Gastroesophageal sphincter (tissue), 4 donors: ENCODE measurements at regions not wholly inside any gene's neighbourhood (a gene's known extent, or its start where the extent isn't known, plus 50 kb on each side); places are given as distances from the start of the nearest gene placed in this dataset.
"Not testable (repeated sequence)": the region's sequence is repeated elsewhere in the genome, so short reads cannot be mapped to it uniquely, and the experiment has no call there.

Experiments
- ATAC-seq: fragments of 150-250 bp; one replicate; pipeline ENCODE4 v1.9.1; 2016; ENCODE audit warnings: mild to moderate bottlenecking, moderate library complexity
- H3K27ac ChIP-seq, 4 donors: fragments of 200-600 bp; sonication (generic) in 3 of 4; 1 replicate in 3 of 4; 2 replicates in 1 of 4; pipeline ENCODE4 v1.5.1; 2016 to 2019
- H3K27me3 ChIP-seq: fragments of 200-600 bp; sonication (generic); one replicate; pipeline ENCODE4 v1.5.1; 2019
- H3K36me3 ChIP-seq, 2 donors: fragments of 200-600 bp; sonication (generic); one replicate each; pipeline ENCODE4 v1.5.1; 2019; ENCODE audit warnings: control low read depth in 1 of 2
- H3K4me1 ChIP-seq, 3 donors: fragments of 200-600 bp; sonication (generic); 1 replicate in 2 of 3; 2 replicates in 1 of 3; pipeline ENCODE4 v1.5.1; 2016 to 2019; ENCODE audit warnings: control low read depth in 2 of 3
- H3K4me3 ChIP-seq, 2 donors: fragments of 200-600 bp; sonication (generic); one replicate each; pipeline ENCODE4 v1.5.1; 2019; ENCODE audit warnings: mild to moderate bottlenecking in 1 of 2, moderate library complexity in 1 of 2
- H3K9me3 ChIP-seq, 3 donors: fragments of 200-600 bp; sonication (generic); one replicate each; pipeline ENCODE4 v1.5.1; 2017 to 2019; ENCODE audit warnings: control low read depth in 2 of 3
- EP300 ChIP-seq: sonication (generic); formaldehyde crosslinking; IDR thresholded peaks from one replicate; pipeline ENCODE4 v1.6.1; 2017; ENCODE audit warnings: antibody characterized with exemption, mild to moderate bottlenecking
- POLR2A ChIP-seq, 2 donors: fragments of 450-650 bp; IDR thresholded peaks; one replicate each; pipeline ENCODE4 v1.6.1; 2017; ENCODE audit warnings: antibody characterized with exemption in 2 of 2, mild to moderate bottlenecking in 2 of 2, moderate library complexity in 1 of 2
- POLR2AphosphoS5 ChIP-seq: sonication (generic); formaldehyde crosslinking; IDR thresholded peaks from one replicate; pipeline ENCODE4 v1.6.1; 2017; ENCODE audit warnings: antibody characterized with exemption
- WGBS, 2 donors: methylation state at CpG; one replicate each; pipeline ENCODE4 v1.1.5; 2018; ENCODE audit warnings: low coverage in 1 of 2; 5-methylcytosine and 5-hydroxymethylcytosine counted together
- TF ChIP-seq, protein P1 (sequence below), 4 experiments: fragments of 200-600 bp in 2 of 4; fragments of 450-650 bp in 2 of 4; sonication (generic) in 1 of 4; IDR thresholded peaks; one replicate each; pipeline ENCODE4 v1.5.1; 2017 to 2019; ENCODE audit warnings: antibody characterized with exemption in 4 of 4, mild to moderate bottlenecking in 2 of 4, moderate library complexity in 2 of 4

GRCh38 chr10:130511766-130512165 lies 375.6 kb downstream of the GLRX3 start:
- no peak for ATAC-seq
- Histone ChIP-seq H3K9me3 (no peaks in the 10 kb centered on the region), H3K27ac (no peak overlapping the region), H3K36me3 (no peaks in the 10 kb centered on the region), H3K27me3 (peaks cover 55% of the 10 kb centered on the region), H3K4me1 (no peaks in the 10 kb centered on the region), H3K4me3 (no peak overlapping the region)
- TF ChIP-seq, protein P1, sequence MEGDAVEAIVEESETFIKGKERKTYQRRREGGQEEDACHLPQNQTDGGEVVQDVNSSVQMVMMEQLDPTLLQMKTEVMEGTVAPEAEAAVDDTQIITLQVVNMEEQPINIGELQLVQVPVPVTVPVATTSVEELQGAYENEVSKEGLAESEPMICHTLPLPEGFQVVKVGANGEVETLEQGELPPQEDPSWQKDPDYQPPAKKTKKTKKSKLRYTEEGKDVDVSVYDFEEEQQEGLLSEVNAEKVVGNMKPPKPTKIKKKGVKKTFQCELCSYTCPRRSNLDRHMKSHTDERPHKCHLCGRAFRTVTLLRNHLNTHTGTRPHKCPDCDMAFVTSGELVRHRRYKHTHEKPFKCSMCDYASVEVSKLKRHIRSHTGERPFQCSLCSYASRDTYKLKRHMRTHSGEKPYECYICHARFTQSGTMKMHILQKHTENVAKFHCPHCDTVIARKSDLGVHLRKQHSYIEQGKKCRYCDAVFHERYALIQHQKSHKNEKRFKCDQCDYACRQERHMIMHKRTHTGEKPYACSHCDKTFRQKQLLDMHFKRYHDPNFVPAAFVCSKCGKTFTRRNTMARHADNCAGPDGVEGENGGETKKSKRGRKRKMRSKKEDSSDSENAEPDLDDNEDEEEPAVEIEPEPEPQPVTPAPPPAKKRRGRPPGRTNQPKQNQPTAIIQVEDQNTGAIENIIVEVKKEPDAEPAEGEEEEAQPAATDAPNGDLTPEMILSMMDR (IDR thresholded peaks at IDR 0.05): no peak
- TF ChIP-seq POLR2A (IDR thresholded peaks at IDR 0.05) (no peak), POLR2AphosphoS5 (no peak), EP300 (no peak)
- 29 to 69% methylated on average over 2 to 8 of the region's 10 CpGs for WGBS, 2 donors

- Histone ChIP-seq H3K27ac (no peak overlapping the region), H3K4me1 (no peaks in the 10 kb centered on the region), H3K4me3 (no peak overlapping the region), H3K9me3 (peaks cover 0 to 4% (median 0%) of the 10 kb centered on the region in 3 donors), H3K36me3 (no peaks in the 10 kb centered on the region), H3K27me3 (peaks cover 56% of the 10 kb centered on the region)
- ATAC-seq: no peak
- TF ChIP-seq, protein P1 (IDR thresholded peaks at IDR 0.05): no peak
- WGBS, 2 donors: no CpG with 5 or more reads among the region's 1 CpG
Observed at GRCh38 chr10:130512936-130513335, 376.7 kb downstream of the GLRX3 start.

DNA sequence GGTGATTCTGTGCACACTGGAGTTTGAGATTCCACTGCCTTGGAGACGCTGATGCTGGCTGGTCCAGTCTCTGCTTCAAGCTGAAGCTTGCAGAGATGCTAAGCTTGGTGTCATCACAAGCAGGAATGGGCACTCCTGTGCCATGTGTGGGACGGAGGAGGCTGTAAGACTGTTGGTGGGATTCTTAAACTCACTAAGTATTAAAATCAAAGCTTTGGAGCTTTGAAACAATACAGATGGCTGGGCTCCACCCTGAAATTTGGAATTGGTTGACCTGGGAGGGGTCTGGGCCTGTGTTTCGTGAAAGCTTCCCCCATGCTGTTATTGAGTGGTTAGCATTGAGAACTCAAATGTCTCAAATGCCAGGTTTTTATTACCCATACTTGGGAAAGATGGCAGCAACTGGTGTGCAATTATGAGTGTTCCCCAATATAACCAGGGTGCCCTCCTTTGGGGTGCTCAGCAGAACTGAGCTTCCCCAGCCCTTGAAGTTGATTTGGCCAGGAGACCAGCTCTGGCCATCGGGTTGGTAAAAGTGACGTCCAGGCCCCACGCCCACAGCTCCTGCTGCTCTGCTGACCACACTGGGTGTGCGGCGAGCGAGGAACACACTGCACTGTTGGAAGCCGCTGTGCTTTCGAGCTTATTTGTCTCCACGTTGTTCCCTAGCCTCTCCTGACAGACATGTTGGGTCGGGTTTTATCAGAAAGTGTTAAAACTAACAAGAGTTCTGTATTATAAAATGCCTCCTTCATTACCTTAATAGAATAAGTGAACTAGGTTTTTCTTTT lies 377.7 kb downstream of the GLRX3 start:
- 58 to 74% methylated on average over 2 to 7 of the region's 13 CpGs for WGBS, 2 donors
- Histone ChIP-seq H3K27me3 (peaks cover 56% of the 10 kb centered on the region), H3K4me1 (no peaks in the 10 kb centered on the region), H3K27ac (no peak overlapping the region), H3K36me3 (no peaks in the 10 kb centered on the region), H3K4me3 (no peak overlapping the region), H3K9me3 (peaks cover 0 to 5% (median 0%) of the 10 kb centered on the region in 3 donors)
- ATAC-seq: no peak
- TF ChIP-seq, protein P1 (IDR thresholded peaks at IDR 0.05): no peak
- TF ChIP-seq EP300 (no peak), POLR2A (IDR thresholded peaks at IDR 0.05) (no peak), POLR2AphosphoS5 (no peak)

- H3K27ac ChIP-seq: no peak overlapping the region
- no peak for ATAC-seq
- TF ChIP-seq, protein P1 (IDR thresholded peaks at IDR 0.05): no peak
- no peak for TF ChIP-seq POLR2AphosphoS5
- TF ChIP-seq POLR2A (IDR thresholded peaks at IDR 0.05): no peak
- no peak for TF ChIP-seq EP300
Observed at GRCh38 chr10:130515670-130516069, 379.5 kb downstream of the GLRX3 start.

GRCh38 chr10:130516141-130516735 lies 380.0 kb downstream of the GLRX3 start:
- TF ChIP-seq POLR2AphosphoS5 (no peak), POLR2A (IDR thresholded peaks at IDR 0.05) (no peak), EP300 (no peak)
- TF ChIP-seq, protein P1 (IDR thresholded peaks at IDR 0.05): no peak
- ATAC-seq: no peak
- peaks cover 0 to 5% (median 0%) of the 10 kb centered on the region in 3 donors for H3K9me3 ChIP-seq
- no peaks in the 10 kb centered on the region for H3K4me1 ChIP-seq
- no peak overlapping the region for H3K4me3 ChIP-seq
- H3K36me3 ChIP-seq: no peaks in the 10 kb centered on the region
- H3K27me3 ChIP-seq: peaks cover 38% of the 10 kb centered on the region
- H3K27ac ChIP-seq: no peak overlapping the region
- WGBS, 2 donors: 80% methylated on average over 1 of the region's 4 CpGs; no CpG with 5 or more reads in 1 of the 2 donors

More at GRCh38 chr10:130515670-130516069, 379.5 kb downstream of the GLRX3 start:
- 72 to 93% methylated on average over 3 to 4 of the region's 6 CpGs for WGBS, 2 donors
- no peak overlapping the region for H3K4me3 ChIP-seq
- H3K4me1 ChIP-seq: no peaks in the 10 kb centered on the region
- peaks cover 42% of the 10 kb centered on the region for H3K27me3 ChIP-seq
- no peaks in the 10 kb centered on the region for H3K36me3 ChIP-seq
- peaks cover 0 to 5% (median 0%) of the 10 kb centered on the region in 3 donors for H3K9me3 ChIP-seq

- 80% methylated on average over 1 of the region's 13 CpGs; no CpG with 5 or more reads in 1 of the 2 donors for WGBS, 2 donors
- H3K4me1 ChIP-seq, H3K9me3 ChIP-seq, H3K27ac ChIP-seq, H3K4me3 ChIP-seq, ATAC-seq, H3K36me3 ChIP-seq: not testable (repeated sequence)
- H3K27me3 ChIP-seq: peaks cover 15% of the 10 kb centered on the region
Observed at GRCh38 chr10:130518921-130519320, 382.7 kb downstream of the GLRX3 start.
